ENCODE measurements at regions not wholly inside any gene's neighbourhood (a gene's known extent, or its start where the extent isn't known, plus 50 kb on each side); places are given as distances from the start of the nearest gene placed in this dataset.
A peak's percentile ranks its signal among the peaks of the same experiment; 100 is the strongest.

DNA sequence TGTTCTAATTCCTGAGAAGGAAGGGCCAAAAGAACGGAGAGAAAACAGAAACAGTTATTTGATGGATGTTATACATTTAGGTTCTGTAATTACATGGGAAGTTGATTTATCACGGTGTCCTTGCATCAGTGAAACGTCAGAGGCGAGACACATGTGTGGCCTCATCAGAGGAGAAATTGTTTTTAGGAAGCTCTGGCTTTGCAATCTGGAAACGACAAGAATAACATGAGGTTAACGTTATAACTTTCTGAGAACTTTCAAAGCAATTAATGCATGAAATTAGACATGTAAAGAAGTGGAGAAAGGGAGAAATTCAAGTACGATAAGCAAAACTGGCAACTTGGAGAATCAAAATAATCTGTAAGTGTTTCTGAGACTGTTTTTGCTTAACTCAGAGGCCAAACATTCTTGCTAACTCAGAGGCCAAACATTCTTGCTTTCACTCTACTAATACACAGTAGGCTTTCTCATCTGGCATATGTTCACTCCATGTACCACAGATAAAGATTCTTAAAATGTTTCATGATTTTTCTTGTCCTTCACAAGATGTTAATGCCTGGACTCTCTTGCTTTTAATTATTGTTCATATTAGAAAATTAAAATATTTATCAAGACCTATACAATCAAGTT lies 933.0 kb downstream of the TLE4 start:
- no peak overlapping the region for H3K4me3 ChIP-seq (ENCODE audit: low read length)
- TF ChIP-seq, protein P1, sequence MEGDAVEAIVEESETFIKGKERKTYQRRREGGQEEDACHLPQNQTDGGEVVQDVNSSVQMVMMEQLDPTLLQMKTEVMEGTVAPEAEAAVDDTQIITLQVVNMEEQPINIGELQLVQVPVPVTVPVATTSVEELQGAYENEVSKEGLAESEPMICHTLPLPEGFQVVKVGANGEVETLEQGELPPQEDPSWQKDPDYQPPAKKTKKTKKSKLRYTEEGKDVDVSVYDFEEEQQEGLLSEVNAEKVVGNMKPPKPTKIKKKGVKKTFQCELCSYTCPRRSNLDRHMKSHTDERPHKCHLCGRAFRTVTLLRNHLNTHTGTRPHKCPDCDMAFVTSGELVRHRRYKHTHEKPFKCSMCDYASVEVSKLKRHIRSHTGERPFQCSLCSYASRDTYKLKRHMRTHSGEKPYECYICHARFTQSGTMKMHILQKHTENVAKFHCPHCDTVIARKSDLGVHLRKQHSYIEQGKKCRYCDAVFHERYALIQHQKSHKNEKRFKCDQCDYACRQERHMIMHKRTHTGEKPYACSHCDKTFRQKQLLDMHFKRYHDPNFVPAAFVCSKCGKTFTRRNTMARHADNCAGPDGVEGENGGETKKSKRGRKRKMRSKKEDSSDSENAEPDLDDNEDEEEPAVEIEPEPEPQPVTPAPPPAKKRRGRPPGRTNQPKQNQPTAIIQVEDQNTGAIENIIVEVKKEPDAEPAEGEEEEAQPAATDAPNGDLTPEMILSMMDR (IDR thresholded peaks at IDR 0.05; ENCODE audit: insufficient read depth, low read depth, low read length, missing control alignments) = no peak
- DNase-seq (ENCODE audit: low read depth) = no peak

DNA sequence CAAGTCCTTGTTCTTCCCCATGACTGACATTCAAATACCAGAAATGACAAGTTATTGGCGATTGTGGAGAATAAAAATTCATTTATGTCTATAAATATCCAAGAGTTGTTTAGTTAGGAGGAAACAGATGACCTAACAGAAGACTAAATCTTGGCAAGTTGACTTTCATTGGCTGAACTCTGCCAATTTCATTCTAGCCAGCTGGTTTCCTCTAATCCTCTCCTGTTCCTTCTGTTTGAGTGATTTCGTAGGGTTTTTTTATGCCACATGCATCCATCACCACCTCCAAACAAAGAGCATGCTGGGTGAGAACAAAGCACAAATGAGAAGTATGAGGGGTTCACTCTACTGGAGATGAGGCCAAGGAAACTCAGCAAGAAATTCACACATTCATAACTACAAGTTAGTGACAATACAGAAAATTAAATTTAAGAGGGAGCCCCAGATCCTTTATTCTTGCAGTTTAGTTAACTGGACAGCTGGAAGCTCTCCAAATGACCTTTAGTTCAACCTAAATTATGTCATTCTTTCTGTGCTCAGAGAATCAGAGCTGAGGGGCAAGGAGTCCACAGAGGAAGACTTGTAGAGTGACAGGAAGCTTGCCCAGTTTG lies 932.0 kb downstream of the TLE4 start:
- TF ChIP-seq, protein P1 (IDR thresholded peaks at IDR 0.05; ENCODE audit: insufficient read depth, low read depth, low read length, missing control alignments) = no peak
- DNase-seq (ENCODE audit: low read depth) = no peak
- no peak overlapping the region for H3K4me3 ChIP-seq (ENCODE audit: low read length)

DNA sequence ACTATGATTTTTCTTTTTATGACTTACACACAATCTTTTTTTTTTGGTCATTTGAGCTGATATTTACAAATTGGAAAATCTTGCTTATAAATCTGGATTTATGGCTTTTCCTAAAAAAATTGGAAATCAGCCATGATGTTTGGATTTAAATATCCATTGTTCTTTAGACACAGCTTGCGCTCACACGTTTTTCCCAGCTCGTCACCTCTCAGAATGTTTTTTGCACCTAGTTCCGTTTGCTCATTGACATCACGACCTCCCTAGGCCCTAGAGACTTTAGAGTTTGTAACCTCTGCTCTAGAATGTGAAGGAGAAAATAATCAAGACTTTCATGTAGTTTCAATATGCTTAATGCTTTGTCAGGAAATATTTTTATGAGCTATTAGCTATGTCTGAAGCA lies 930.5 kb downstream of the TLE4 start:
- TF ChIP-seq, protein P1 (IDR thresholded peaks at IDR 0.05; ENCODE audit: insufficient read depth, low read depth, low read length, missing control alignments) = no peak
- no peak for DNase-seq (ENCODE audit: low read depth)
- no peak overlapping the region for H3K4me3 ChIP-seq (ENCODE audit: low read length)

DNA sequence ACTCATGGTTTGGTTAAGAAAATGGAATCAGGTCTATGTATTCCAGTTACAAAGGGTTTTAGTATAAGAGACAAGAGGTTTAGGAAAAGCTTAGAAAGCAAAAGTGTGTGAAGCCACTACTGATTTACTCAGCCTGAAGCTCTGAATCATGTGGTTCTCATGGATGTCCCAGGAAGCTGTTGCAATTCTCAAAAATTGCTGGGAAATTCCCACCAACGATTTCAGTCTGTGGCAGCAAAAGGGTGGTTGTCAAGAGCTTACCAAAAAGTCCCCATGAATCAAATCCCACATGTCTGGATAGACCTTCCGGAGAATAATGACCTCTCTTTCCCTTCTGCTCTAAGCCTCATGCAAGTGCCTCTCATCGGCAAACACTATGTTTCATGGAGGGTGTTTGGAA lies 929.9 kb downstream of the TLE4 start:
- H3K4me3 ChIP-seq (ENCODE audit: low read length) = no peak overlapping the region
- TF ChIP-seq, protein P1 (IDR thresholded peaks at IDR 0.05; ENCODE audit: insufficient read depth, low read depth, low read length, missing control alignments) = no peak
- DNase-seq (ENCODE audit: low read depth) = peak; percentile 63

DNA sequence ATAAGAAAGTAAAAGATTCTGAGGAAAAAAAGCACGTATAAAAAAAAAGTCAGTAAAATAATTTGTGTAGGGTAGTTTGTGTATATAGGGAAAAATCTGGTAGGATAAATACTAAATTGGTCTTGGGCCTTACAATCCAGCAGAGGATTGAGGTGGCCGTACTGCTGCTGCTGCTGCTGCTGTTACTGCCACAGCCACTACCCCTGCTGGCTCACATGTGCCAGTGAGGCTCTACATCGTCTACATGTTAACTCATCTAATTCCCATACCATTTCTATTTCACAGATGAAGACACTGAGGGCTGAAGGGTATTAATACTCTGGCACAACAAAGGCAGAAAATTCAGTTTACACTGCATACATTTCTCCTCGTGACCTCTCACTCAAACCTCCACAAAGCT lies 928.5 kb downstream of the TLE4 start:
- DNase-seq (ENCODE audit: low read depth) = no peak
- TF ChIP-seq, protein P1 (IDR thresholded peaks at IDR 0.05; ENCODE audit: insufficient read depth, low read depth, low read length, missing control alignments) = no peak
- H3K4me3 ChIP-seq (ENCODE audit: low read length) = no peak overlapping the region

DNA sequence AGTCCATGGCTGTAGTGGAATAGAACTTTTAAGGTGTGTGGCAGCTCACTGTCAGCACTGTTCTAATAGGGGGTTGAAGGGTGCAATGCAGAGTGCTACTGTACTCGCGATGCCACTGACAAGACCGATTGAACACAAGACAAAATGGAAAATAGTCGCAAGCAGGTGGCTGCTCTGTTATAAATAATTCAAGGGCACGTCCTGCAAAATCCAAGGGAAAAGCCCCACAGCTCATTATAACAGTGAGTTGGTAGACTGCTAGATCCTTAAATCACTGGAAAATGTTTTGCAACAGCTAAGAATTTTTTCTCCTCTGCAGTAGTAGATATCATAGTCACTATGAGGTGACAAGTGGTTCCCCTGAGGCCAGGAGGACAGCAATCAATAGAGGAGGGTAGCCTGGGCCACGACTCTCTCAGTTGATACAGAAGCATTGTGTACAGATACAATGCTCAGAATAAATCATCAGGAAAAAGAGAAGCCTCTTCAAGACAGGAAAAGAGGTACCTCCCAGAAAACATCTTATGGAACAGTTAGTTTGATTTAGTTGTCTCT lies 926.3 kb downstream of the TLE4 start:
- no peak overlapping the region for H3K4me3 ChIP-seq (ENCODE audit: low read length)
- TF ChIP-seq, protein P1 (IDR thresholded peaks at IDR 0.05; ENCODE audit: insufficient read depth, low read depth, low read length, missing control alignments) = no peak
- no peak for DNase-seq (ENCODE audit: low read depth)
